Activated naive CD8-positive, alpha-beta T cell (primary cell): ENCODE measurements at regions not wholly inside any gene's neighbourhood (a gene's known extent, or its start where the extent isn't known, plus 50 kb on each side); places are given as distances from the start of the nearest gene placed in this dataset.

Experiments
- H3K27ac Mint-ChIP-seq: one replicate; pipeline ENCODE4 v1.8.0; 2021; ENCODE audit warnings: mixed read lengths
- H3K27me3 Mint-ChIP-seq: one replicate; pipeline ENCODE4 v1.8.0; 2021; ENCODE audit warnings: mixed read lengths
- H3K36me3 Mint-ChIP-seq: one replicate; pipeline ENCODE4 v1.8.0; 2021; ENCODE audit warnings: mixed read lengths
- H3K4me1 Mint-ChIP-seq: one replicate; pipeline ENCODE4 v1.8.0; 2021; ENCODE audit warnings: low read depth, mixed read lengths
- H3K4me3 Mint-ChIP-seq: one replicate; pipeline ENCODE4 v1.8.0; 2021; ENCODE audit warnings: mild to moderate bottlenecking, mixed read lengths
- H3K9me3 Mint-ChIP-seq: one replicate; pipeline ENCODE4 v1.8.0; 2021; ENCODE audit warnings: low read depth, mixed read lengths

- no peaks in the 10 kb centered on the region for H3K36me3 Mint-ChIP-seq
- H3K4me3 Mint-ChIP-seq, result no peak overlapping the region
- H3K9me3 Mint-ChIP-seq, result peaks cover 12% of the 10 kb centered on the region
- peaks cover 3% of the 10 kb centered on the region for H3K27me3 Mint-ChIP-seq
- H3K27ac Mint-ChIP-seq, result no peak overlapping the region
- no peaks in the 10 kb centered on the region for H3K4me1 Mint-ChIP-seq
Measured at GRCh38 chr11:115848611-115849010, 344.4 kb upstream of the CADM1 start.

- H3K9me3 Mint-ChIP-seq, result peaks cover 9% of the 10 kb centered on the region
- no peaks in the 10 kb centered on the region for H3K36me3 Mint-ChIP-seq
- no peak overlapping the region for H3K4me3 Mint-ChIP-seq
- peaks cover 3% of the 10 kb centered on the region for H3K27me3 Mint-ChIP-seq
- H3K27ac Mint-ChIP-seq, result no peak overlapping the region
- no peaks in the 10 kb centered on the region for H3K4me1 Mint-ChIP-seq
Measured at GRCh38 chr11:115848080-115848479, 343.9 kb upstream of the CADM1 start.

GRCh38 chr11:115845872-115846271 lies 341.7 kb upstream of the CADM1 start:
- no peak overlapping the region for H3K27ac Mint-ChIP-seq
- H3K4me1 Mint-ChIP-seq, result no peaks in the 10 kb centered on the region
- peaks cover 9% of the 10 kb centered on the region for H3K9me3 Mint-ChIP-seq
- no peaks in the 10 kb centered on the region for H3K36me3 Mint-ChIP-seq
- H3K4me3 Mint-ChIP-seq, result no peak overlapping the region
- H3K27me3 Mint-ChIP-seq, result peaks cover 3% of the 10 kb centered on the region

GRCh38 chr11:115843685-115844084 lies 339.5 kb upstream of the CADM1 start:
- H3K9me3 Mint-ChIP-seq, result no peaks in the 10 kb centered on the region
- no peak overlapping the region for H3K4me3 Mint-ChIP-seq
- peaks cover 3% of the 10 kb centered on the region for H3K27me3 Mint-ChIP-seq
- H3K36me3 Mint-ChIP-seq, result no peaks in the 10 kb centered on the region
- no peak overlapping the region for H3K27ac Mint-ChIP-seq
- H3K4me1 Mint-ChIP-seq, result no peaks in the 10 kb centered on the region

- H3K4me1 Mint-ChIP-seq, result no peaks in the 10 kb centered on the region
- no peak overlapping the region for H3K27ac Mint-ChIP-seq
- no peaks in the 10 kb centered on the region for H3K36me3 Mint-ChIP-seq
- peaks cover 3% of the 10 kb centered on the region for H3K27me3 Mint-ChIP-seq
- no peaks in the 10 kb centered on the region for H3K9me3 Mint-ChIP-seq
- H3K4me3 Mint-ChIP-seq, result no peak overlapping the region
Measured at GRCh38 chr11:115843111-115843510, 338.9 kb upstream of the CADM1 start.

GRCh38 chr11:115820026-115820425 lies 315.8 kb upstream of the CADM1 start:
- Mint-ChIP-seq H3K4me1 (no peaks in the 10 kb centered on the region), H3K27ac (no peak overlapping the region), H3K4me3 (no peak overlapping the region), H3K27me3 (peaks cover 2% of the 10 kb centered on the region), H3K36me3 (no peaks in the 10 kb centered on the region), H3K9me3 (no peaks in the 10 kb centered on the region)

GRCh38 chr11:115819014-115819413 lies 314.8 kb upstream of the CADM1 start:
- peaks cover 2% of the 10 kb centered on the region for H3K27me3 Mint-ChIP-seq
- H3K27ac Mint-ChIP-seq, result no peak overlapping the region
- H3K9me3 Mint-ChIP-seq, result no peaks in the 10 kb centered on the region
- no peaks in the 10 kb centered on the region for H3K36me3 Mint-ChIP-seq
- no peak overlapping the region for H3K4me3 Mint-ChIP-seq
- H3K4me1 Mint-ChIP-seq, result no peaks in the 10 kb centered on the region

- no peaks in the 10 kb centered on the region for H3K9me3 Mint-ChIP-seq
- no peak overlapping the region for H3K27ac Mint-ChIP-seq
- H3K4me3 Mint-ChIP-seq, result no peak overlapping the region
- H3K27me3 Mint-ChIP-seq, result peaks cover 3% of the 10 kb centered on the region
- no peaks in the 10 kb centered on the region for H3K36me3 Mint-ChIP-seq
- H3K4me1 Mint-ChIP-seq, result no peaks in the 10 kb centered on the region
Measured at GRCh38 chr11:115817844-115818468, 313.7 kb upstream of the CADM1 start.

- no peak overlapping the region for H3K27ac Mint-ChIP-seq
- H3K27me3 Mint-ChIP-seq, result peaks cover 3% of the 10 kb centered on the region
- H3K4me1 Mint-ChIP-seq, result no peaks in the 10 kb centered on the region
- H3K36me3 Mint-ChIP-seq, result no peaks in the 10 kb centered on the region
- H3K4me3 Mint-ChIP-seq, result no peak overlapping the region
- peaks cover 4% of the 10 kb centered on the region for H3K9me3 Mint-ChIP-seq
Measured at GRCh38 chr11:115808351-115808940, 304.2 kb upstream of the CADM1 start.

- Mint-ChIP-seq H3K4me3 (no peak overlapping the region), H3K9me3 (peaks cover 4% of the 10 kb centered on the region), H3K27me3 (no peaks in the 10 kb centered on the region), H3K4me1 (no peaks in the 10 kb centered on the region), H3K36me3 (no peaks in the 10 kb centered on the region), H3K27ac (no peak overlapping the region)
Measured at GRCh38 chr11:115806056-115806455, 301.8 kb upstream of the CADM1 start.

GRCh38 chr11:115803073-115803740 lies 299.0 kb upstream of the CADM1 start:
- Mint-ChIP-seq H3K27ac (no peak overlapping the region), H3K4me3 (no peak overlapping the region), H3K27me3 (no peaks in the 10 kb centered on the region), H3K9me3 (no peaks in the 10 kb centered on the region), H3K36me3 (no peaks in the 10 kb centered on the region), H3K4me1 (no peaks in the 10 kb centered on the region)

- Mint-ChIP-seq H3K4me1 (no peaks in the 10 kb centered on the region), H3K9me3 (no peaks in the 10 kb centered on the region), H3K4me3 (no peak overlapping the region), H3K27ac (no peak overlapping the region), H3K36me3 (no peaks in the 10 kb centered on the region), H3K27me3 (no peaks in the 10 kb centered on the region)
Measured at GRCh38 chr11:115802641-115803040, 298.4 kb upstream of the CADM1 start.

- no peak overlapping the region for H3K27ac Mint-ChIP-seq
- H3K4me1 Mint-ChIP-seq, result no peaks in the 10 kb centered on the region
- no peaks in the 10 kb centered on the region for H3K36me3 Mint-ChIP-seq
- H3K27me3 Mint-ChIP-seq, result peaks cover 9% of the 10 kb centered on the region
- peaks cover 4% of the 10 kb centered on the region for H3K9me3 Mint-ChIP-seq
- no peak overlapping the region for H3K4me3 Mint-ChIP-seq
Measured at GRCh38 chr11:115792903-115793302, 288.7 kb upstream of the CADM1 start.

- Mint-ChIP-seq H3K4me3 (no peak overlapping the region), H3K9me3 (peaks cover 4% of the 10 kb centered on the region), H3K36me3 (no peaks in the 10 kb centered on the region), H3K27me3 (peaks cover 9% of the 10 kb centered on the region), H3K4me1 (no peaks in the 10 kb centered on the region), H3K27ac (no peak overlapping the region)
Measured at GRCh38 chr11:115787302-115787701, 283.1 kb upstream of the CADM1 start.

- H3K4me1 Mint-ChIP-seq, result no peaks in the 10 kb centered on the region
- H3K27me3 Mint-ChIP-seq, result peaks cover 4% of the 10 kb centered on the region
- no peak overlapping the region for H3K27ac Mint-ChIP-seq
- H3K4me3 Mint-ChIP-seq, result no peak overlapping the region
- H3K36me3 Mint-ChIP-seq, result no peaks in the 10 kb centered on the region
- no peaks in the 10 kb centered on the region for H3K9me3 Mint-ChIP-seq
Measured at GRCh38 chr11:115784796-115785521, 280.7 kb upstream of the CADM1 start.
